ENCODE measurements at regions not wholly inside any gene's neighbourhood (a gene's known extent, or its start where the extent isn't known, plus 50 kb on each side); places are given as distances from the start of the nearest gene placed in this dataset.

- WGBS, 2 donors: 85 to 92% methylated on average over 3 of the region's 3 CpGs
- Histone ChIP-seq H3K27me3 (no peaks in the 10 kb centered on the region), H3K36me3 (no peaks in the 10 kb centered on the region), H3K4me1 (no peaks in the 10 kb centered on the region), H3K4me3 (replicated peaks in 1 of 3) (no peak overlapping the region), H3K27ac (no peak overlapping the region), H3K9me3 (no peaks in the 10 kb centered on the region)
- intact Hi-C loops (cut with DNase I): no loop called here
- DNase-seq: no peak
- TF ChIP-seq POLR2A (IDR thresholded peaks at IDR 0.05) (no peak), CTCF (IDR thresholded peaks at IDR 0.05) (no peak)
Observed at GRCh38 chr13:89115307-89115706, 1444.1 kb downstream of the SLITRK5 start.

GRCh38 chr13:89136678-89137077 lies 1465.5 kb downstream of the SLITRK5 start:
- no peaks in the 10 kb centered on the region for H3K4me1 ChIP-seq
- H3K9me3 ChIP-seq: no peaks in the 10 kb centered on the region

GRCh38 chr13:89150362-89150761 lies 1479.2 kb downstream of the SLITRK5 start:
- no peaks in the 10 kb centered on the region for H3K4me1 ChIP-seq
- no peak overlapping the region for H3K4me3 ChIP-seq (replicated peaks in 1 of 3)
- no peaks in the 10 kb centered on the region for H3K9me3 ChIP-seq
- H3K27ac ChIP-seq: no peak overlapping the region
- H3K27me3 ChIP-seq: no peaks in the 10 kb centered on the region
- TF ChIP-seq CTCF (IDR thresholded peaks at IDR 0.05): no peak
- no peak for TF ChIP-seq POLR2A (IDR thresholded peaks at IDR 0.05)
- no peaks in the 10 kb centered on the region for H3K36me3 ChIP-seq
- intact Hi-C loops (cut with DNase I): no loop called here
- no peak for DNase-seq

More at GRCh38 chr13:89136678-89137077, 1465.5 kb downstream of the SLITRK5 start:
- intact Hi-C loops (cut with DNase I): no loop called here
- no peaks in the 10 kb centered on the region for H3K36me3 ChIP-seq
- TF ChIP-seq CTCF (IDR thresholded peaks at IDR 0.05): no peak
- no peak for TF ChIP-seq POLR2A (IDR thresholded peaks at IDR 0.05)
- H3K4me3 ChIP-seq (replicated peaks in 1 of 3): no peak overlapping the region
- 58 to 62% methylated on average over 3 of the region's 3 CpGs for WGBS, 2 donors
- H3K27me3 ChIP-seq: no peaks in the 10 kb centered on the region
- no peak overlapping the region for H3K27ac ChIP-seq
- DNase-seq: no peak

- intact Hi-C loops (cut with DNase I): no loop called here
- no peak for TF ChIP-seq CTCF (IDR thresholded peaks at IDR 0.05)
- TF ChIP-seq POLR2A (IDR thresholded peaks at IDR 0.05): no peak
- 92 to 94% methylated on average over 5 of the region's 5 CpGs for WGBS, 2 donors
- Histone ChIP-seq H3K36me3 (no peaks in the 10 kb centered on the region), H3K27ac (no peak overlapping the region), H3K4me1 (no peaks in the 10 kb centered on the region), H3K4me3 (replicated peaks in 1 of 3) (no peak overlapping the region), H3K9me3 (no peaks in the 10 kb centered on the region), H3K27me3 (no peaks in the 10 kb centered on the region)
- no peak for DNase-seq
Observed at GRCh38 chr13:89153941-89154340, 1482.8 kb downstream of the SLITRK5 start.

DNA sequence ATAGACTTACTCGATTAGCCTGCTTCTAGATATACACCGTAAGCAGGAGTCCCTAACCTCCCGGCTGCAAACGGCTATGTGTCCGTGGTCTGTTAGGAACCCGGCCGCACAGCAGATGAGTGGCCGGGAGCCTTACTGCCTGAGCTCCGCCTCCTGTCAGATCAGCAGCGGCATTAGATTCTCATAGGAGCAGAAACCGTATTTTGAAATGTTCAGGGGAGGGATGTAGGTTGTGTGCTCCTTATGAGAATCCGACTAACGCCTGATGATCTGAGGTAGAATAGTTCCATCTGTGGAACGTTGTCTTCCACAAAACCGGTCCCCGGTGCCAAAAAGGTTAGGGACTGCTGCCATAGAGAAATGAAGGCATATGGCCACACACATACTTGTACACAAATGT lies 1491.9 kb downstream of the SLITRK5 start:
- Histone ChIP-seq H3K27me3 (no peaks in the 10 kb centered on the region), H3K4me3 (replicated peaks in 1 of 3) (no peak overlapping the region), H3K27ac (no peak overlapping the region), H3K36me3 (no peaks in the 10 kb centered on the region), H3K9me3 (no peaks in the 10 kb centered on the region), H3K4me1 (no peaks in the 10 kb centered on the region)
- WGBS, 2 donors: 89 to 96% methylated on average over 16 of the region's 16 CpGs
- DNase-seq: no peak
- TF ChIP-seq CTCF (IDR thresholded peaks at IDR 0.05) (no peak), POLR2A (IDR thresholded peaks at IDR 0.05) (no peak)
- intact Hi-C loops (cut with DNase I): no loop called here

Measured in thyroid gland (tissue), 4 donors.